HCT116 (cell line): ENCODE measurements at regions not wholly inside any gene's neighbourhood (a gene's known extent, or its start where the extent isn't known, plus 50 kb on each side); places are given as distances from the start of the nearest gene placed in this dataset.

Source experiments
- ATAC-seq: fragments of 200-7000 bp; cut with Tn5 transposase; 2 replicates; pipeline ENCODE4 v1.9.1; 2020; ENCODE audit warnings: mild to moderate bottlenecking, moderate library complexity
- BruUV-seq: library from RNA; stranded (reverse); fragments of 400-500 nt; replicated peaks from 2 replicates; lab custom pipeline; 2021; lab: Mats Ljungman, UMichigan
- CTCF ChIA-PET: fragments of 300-600 bp; sonication (Branson Sonifier 250); formaldehyde crosslinking; loops from one replicate; lab custom pipeline; 2021; ENCODE audit warnings: antibody characterized with exemption; lab: Charles Lee
- POLR2A ChIA-PET: fragments of 300-600, 350-600 bp; sonication (Branson Sonifier 250); formaldehyde crosslinking; loops from one replicate; lab custom pipeline; 2021; ENCODE audit warnings: antibody characterized with exemption; lab: Charles Lee
- RAD21 ChIA-PET, 2 experiments: fragments of 300-600 bp; sonication (Branson Sonifier 250); formaldehyde crosslinking; loops; one replicate each; lab custom pipeline; 2023; ENCODE audit warnings: low total read pairs in 2 of 2; ENCODE audit not compliant: uncharacterized antibody in 2 of 2, unreplicated experiment in 2 of 2, low non-redundant PET in 1 of 2; lab: Charles Lee
- DNase-seq: peaks from one replicate; pipeline ENCODE4 v3.0.0-alpha.2; 2010; ENCODE audit warnings: low read depth, low spot score
- H2AFZ ChIP-seq: fragments of 200-600 bp; shearing (Covaris generic), sonication (generic); 2 replicates; pipeline ENCODE4 v1.6.1; 2017; ENCODE audit warnings: low read depth, mixed run types, mixed read lengths, antibody characterized with exemption, low read length; ENCODE audit not compliant: poor library complexity, severe bottlenecking
- H3K27ac ChIP-seq: 2 replicates; pipeline ENCODE4 v1.5.1; 2012; ENCODE audit warnings: low read depth, low read length
- H3K27me3 ChIP-seq: fragments of 200-600 bp; sonication (generic); 2 replicates; pipeline ENCODE4 v1.6.1; 2016; ENCODE audit warnings: mixed run types, low read length, mixed read lengths; ENCODE audit not compliant: insufficient read depth
- H3K36me3 ChIP-seq, 2 experiments: fragments of 200-500 bp in 1 of 2; fragments of 200-600 bp in 1 of 2; sonication (Bioruptor generic) in 1 of 2; sonication (generic) in 1 of 2; 2 replicates each; pipeline versions ENCODE4 v1.5.1 to v1.6.1; 2014 to 2016; ENCODE audit warnings: low read length in 2 of 2, inconsistent platforms in 1 of 2, mixed read lengths in 1 of 2, mixed run types in 1 of 2; ENCODE audit not compliant: insufficient read depth in 2 of 2, control insufficient read depth in 1 of 2
- H3K4me1 ChIP-seq, 2 experiments: fragments of 200-600 bp in 1 of 2; sonication (generic) in 1 of 2; 2 replicates each; pipeline versions ENCODE4 v1.5.1 to v1.6.1; 2012 to 2017; ENCODE audit warnings: low read length in 2 of 2, inconsistent platforms in 1 of 2, mild to moderate bottlenecking in 1 of 2, mixed read lengths in 1 of 2, mixed run types in 1 of 2, moderate library complexity in 1 of 2; ENCODE audit not compliant: insufficient read depth in 2 of 2, control insufficient read depth in 1 of 2
- H3K4me2 ChIP-seq: fragments of 200-600 bp; sonication (generic); 2 replicates; pipeline ENCODE4 v1.6.1; 2017; ENCODE audit warnings: mixed run types, low read length, mixed read lengths
- H3K4me3 ChIP-seq, 2 experiments: fragments of 200-600 bp in 1 of 2; sonication (generic) in 1 of 2; replicated peaks in 1 of 2; 2 replicates each; pipeline ENCODE4 v1.5.1; 2011 to 2016; ENCODE audit warnings: low read length in 2 of 2, control low read depth in 1 of 2, low read depth in 1 of 2, mild to moderate bottlenecking in 1 of 2, mixed read lengths in 1 of 2, mixed run types in 1 of 2
- H3K79me2 ChIP-seq: fragments of 200-600 bp; sonication (generic); 2 replicates; pipeline ENCODE4 v1.6.1; 2017; ENCODE audit warnings: mild to moderate bottlenecking, mixed run types, low read length, moderate library complexity, mixed read lengths; ENCODE audit not compliant: insufficient read depth
- H3K9ac ChIP-seq: fragments of 200-600 bp; sonication (generic); 2 replicates; pipeline ENCODE4 v1.6.1; 2016; ENCODE audit warnings: low read length, mixed read lengths
- H3K9me2 ChIP-seq: fragments of 200-600 bp; sonication (generic), shearing (Covaris generic); 2 replicates; pipeline ENCODE4 v1.6.1; 2017; ENCODE audit warnings: mixed run types, mild to moderate bottlenecking, moderate library complexity; ENCODE audit not compliant: insufficient read depth
- H3K9me3 ChIP-seq, 2 experiments: fragments of 200-500 bp in 1 of 2; fragments of 200-600 bp in 1 of 2; sonication (Bioruptor generic) in 1 of 2; sonication (generic) in 1 of 2; 2 replicates each; pipeline ENCODE4 v1.6.1; 2014 to 2017; ENCODE audit warnings: low read length in 2 of 2, mixed read lengths in 2 of 2, inconsistent platforms in 1 of 2, low read depth in 1 of 2, mild to moderate bottlenecking in 1 of 2, mixed run types in 1 of 2, moderate library complexity in 1 of 2; ENCODE audit not compliant: control insufficient read depth in 1 of 2, insufficient read depth in 1 of 2
- H4K20me1 ChIP-seq: fragments of 200-600 bp; sonication (generic), shearing (Covaris generic); 2 replicates; pipeline ENCODE4 v1.6.1; 2017; ENCODE audit warnings: mixed run types, mild to moderate bottlenecking, moderate library complexity; ENCODE audit not compliant: insufficient read depth
- ATF3 ChIP-seq: IDR thresholded peaks from 2 replicates; pipeline ENCODE4 v1.6.1; 2012
- CBX3 ChIP-seq: IDR thresholded peaks from 2 replicates; pipeline ENCODE4 v1.6.1; 2012; ENCODE audit warnings: low read depth
- CEBPB ChIP-seq: IDR thresholded peaks from 2 replicates; pipeline ENCODE4 v1.6.1; 2012; ENCODE audit warnings: low read depth
- CTCF ChIP-seq, 3 experiments: fragments of 200-600 bp in 1 of 3; sonication (generic) in 1 of 3; IDR thresholded peaks in 2 of 3; conservative IDR thresholded peaks in 1 of 3; 2 replicates each; pipeline ENCODE4 v1.5.1; 2012 to 2017; ENCODE audit warnings: low read depth in 2 of 3, low read length in 2 of 3, antibody characterized with exemption in 1 of 3, borderline replicate concordance in 1 of 3, control low read depth in 1 of 3, mild to moderate bottlenecking in 1 of 3, mixed read lengths in 1 of 3, mixed run types in 1 of 3, moderate library complexity in 1 of 3; ENCODE audit not compliant: insufficient read depth in 1 of 3
- EGR1 ChIP-seq: IDR thresholded peaks from 2 replicates; pipeline ENCODE4 v1.6.1; 2012; ENCODE audit warnings: low read depth
- ELF1 ChIP-seq: IDR thresholded peaks from 2 replicates; pipeline ENCODE4 v1.6.1; 2012; ENCODE audit warnings: low read depth, borderline replicate concordance
- EZH2 ChIP-seq: fragments of 200-600 bp; sonication (generic); IDR thresholded peaks from 2 replicates; pipeline ENCODE4 v1.6.1; 2017; ENCODE audit warnings: antibody characterized with exemption, mixed run types
- EZH2phosphoT487 ChIP-seq: fragments of 200-600 bp; IDR thresholded peaks from 2 replicates; pipeline ENCODE4 v1.6.1; 2018; ENCODE audit warnings: antibody characterized with exemption, borderline replicate concordance
- JUND ChIP-seq: IDR thresholded peaks from 2 replicates; pipeline ENCODE4 v1.6.1; 2012
- POLR2AphosphoS5 ChIP-seq: IDR thresholded peaks from 2 replicates; pipeline ENCODE4 v1.6.1; 2011; ENCODE audit warnings: mild to moderate bottlenecking, low read depth, low read length, moderate library complexity
- RAD21 ChIP-seq: IDR thresholded peaks from 2 replicates; pipeline ENCODE4 v1.6.1; 2012; ENCODE audit warnings: low read depth, mild to moderate bottlenecking
- SRF ChIP-seq: IDR thresholded peaks from 2 replicates; pipeline ENCODE4 v1.6.1; 2012; ENCODE audit warnings: low read depth
- TCF7L2 ChIP-seq: IDR thresholded peaks from 2 replicates; pipeline ENCODE4 v1.7.0; 2011; ENCODE audit warnings: borderline replicate concordance, inconsistent platforms; ENCODE audit not compliant: insufficient read depth, insufficient read length; ENCODE audit errors: extremely low read depth
- YY1 ChIP-seq: IDR thresholded peaks from 2 replicates; pipeline ENCODE4 v1.6.1; 2011; ENCODE audit warnings: low read length, low read depth, moderate library complexity, mild to moderate bottlenecking; ENCODE audit not compliant: insufficient replicate concordance; ENCODE audit errors: extremely low read depth
- ZBTB33 ChIP-seq: IDR thresholded peaks from 2 replicates; pipeline ENCODE4 v1.6.1; 2011; ENCODE audit warnings: mild to moderate bottlenecking, low read length, moderate library complexity; ENCODE audit not compliant: insufficient replicate concordance; ENCODE audit errors: extremely low read depth
- ZNF274 ChIP-seq: fragments of 200-500 bp; sonication (Bioruptor generic); IDR thresholded peaks from 2 replicates; pipeline ENCODE4 v1.6.1; 2014; ENCODE audit warnings: mild to moderate bottlenecking, low read depth, low read length, inconsistent platforms
- intact Hi-C: fragments of 100-400 bp; cut with micrococcal nuclease; formaldehyde crosslinking; loops from 2 replicates; pipeline ENCODE4 v1.10.0; 2022

GRCh38 chr22:26732284-26732683, 74.9 kb downstream of the MIAT start:
- Histone ChIP-seq H3K9me2 (no peaks in the 10 kb centered on the region; the same call in 1 of the 2 replicates), H3K36me3 (no peaks in the 10 kb centered on the region), H3K9ac (no peak overlapping the region), H2AFZ (no peak overlapping the region), H3K9me3 (no peaks in the 10 kb centered on the region), H3K4me2 (no peak overlapping the region), H3K27ac (no peak overlapping the region), H3K79me2 (no peaks in the 10 kb centered on the region), H4K20me1 (no peaks in the 10 kb centered on the region), H3K4me1 (no peaks in the 10 kb centered on the region), H3K27me3 (no peaks in the 10 kb centered on the region), H3K4me3 (no peak overlapping the region)
- BruUV-seq: no TSS peak
- CTCF ChIA-PET: no interaction called here
- RAD21 ChIA-PET: no interaction called here
- no peak for TF ChIP-seq EZH2
- no peak for TF ChIP-seq CBX3
- TF ChIP-seq CTCF (IDR thresholded peaks at IDR 0.05 in 2 of 3, conservative IDR thresholded peaks at IDR 0.05 in 1 of 3; ENCODE audit: borderline replicate concordance in 1 of 3, insufficient read depth in 1 of 3, low read depth in 2 of 3, low read length in 2 of 3): no peak
- TF ChIP-seq ELF1: no peak
- TF ChIP-seq JUND: no peak
- no peak for TF ChIP-seq POLR2AphosphoS5
- no peak for TF ChIP-seq RAD21
- TF ChIP-seq CEBPB: no peak
- TF ChIP-seq ZNF274: no peak
- TF ChIP-seq ZBTB33: no peak
- TF ChIP-seq YY1: no peak
- no peak for TF ChIP-seq EZH2phosphoT487
- no peak for TF ChIP-seq EGR1
- TF ChIP-seq TCF7L2: no peak
- TF ChIP-seq SRF: no peak
- TF ChIP-seq ATF3: no peak
- intact Hi-C loops: no loop called here
- DNase-seq (no peak), ATAC-seq (no peak)
- POLR2A ChIA-PET: no interaction called here
